Neural progenitor cell (in vitro differentiated cells): ENCODE measurements at regions not wholly inside any gene's neighbourhood (a gene's known extent, or its start where the extent isn't known, plus 50 kb on each side); places are given as distances from the start of the nearest gene placed in this dataset.

Experiments used
- EZH2 ChIP-seq: fragments of 200-600 bp; sonication (generic); IDR thresholded peaks from 2 replicates; pipeline ENCODE4 v1.6.1; 2017; ENCODE audit warnings: antibody characterized with exemption, mild to moderate bottlenecking, moderate library complexity
- EZH2phosphoT487 ChIP-seq: fragments of 200-600 bp; sonication (generic); IDR thresholded peaks from 2 replicates; pipeline ENCODE4 v1.6.1; 2017; ENCODE audit warnings: antibody characterized with exemption
- TF ChIP-seq, protein P1 (sequence below): fragments of 200-600 bp; sonication (generic); IDR thresholded peaks from 2 replicates; pipeline ENCODE4 v1.5.1; 2017; ENCODE audit warnings: antibody characterized with exemption, mild to moderate bottlenecking

DNA sequence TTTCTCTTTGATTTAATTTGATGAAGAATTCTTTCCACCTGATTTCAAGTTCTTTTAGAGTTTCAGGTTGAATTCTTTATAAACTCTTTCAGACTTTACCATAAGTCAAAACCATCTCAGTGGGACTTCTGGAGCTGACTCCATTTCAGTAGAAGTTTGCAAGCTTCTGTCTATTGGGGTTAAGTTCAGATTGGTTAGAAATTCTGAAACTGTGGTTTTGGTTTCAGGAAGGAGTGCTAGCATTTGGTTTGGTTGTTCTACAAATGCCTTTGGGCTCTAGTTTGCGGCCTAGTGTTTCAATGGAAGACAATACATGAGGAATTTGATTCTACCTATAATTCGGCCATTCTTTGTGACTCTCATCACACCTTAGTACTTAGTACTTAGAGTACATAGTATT, 176.8 kb upstream of the RHOBTB1 start:
- TF ChIP-seq, protein P1, sequence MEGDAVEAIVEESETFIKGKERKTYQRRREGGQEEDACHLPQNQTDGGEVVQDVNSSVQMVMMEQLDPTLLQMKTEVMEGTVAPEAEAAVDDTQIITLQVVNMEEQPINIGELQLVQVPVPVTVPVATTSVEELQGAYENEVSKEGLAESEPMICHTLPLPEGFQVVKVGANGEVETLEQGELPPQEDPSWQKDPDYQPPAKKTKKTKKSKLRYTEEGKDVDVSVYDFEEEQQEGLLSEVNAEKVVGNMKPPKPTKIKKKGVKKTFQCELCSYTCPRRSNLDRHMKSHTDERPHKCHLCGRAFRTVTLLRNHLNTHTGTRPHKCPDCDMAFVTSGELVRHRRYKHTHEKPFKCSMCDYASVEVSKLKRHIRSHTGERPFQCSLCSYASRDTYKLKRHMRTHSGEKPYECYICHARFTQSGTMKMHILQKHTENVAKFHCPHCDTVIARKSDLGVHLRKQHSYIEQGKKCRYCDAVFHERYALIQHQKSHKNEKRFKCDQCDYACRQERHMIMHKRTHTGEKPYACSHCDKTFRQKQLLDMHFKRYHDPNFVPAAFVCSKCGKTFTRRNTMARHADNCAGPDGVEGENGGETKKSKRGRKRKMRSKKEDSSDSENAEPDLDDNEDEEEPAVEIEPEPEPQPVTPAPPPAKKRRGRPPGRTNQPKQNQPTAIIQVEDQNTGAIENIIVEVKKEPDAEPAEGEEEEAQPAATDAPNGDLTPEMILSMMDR: no peak
- TF ChIP-seq EZH2phosphoT487 (no peak), EZH2 (no peak)
